ENCODE measurements at regions not wholly inside any gene's neighbourhood (a gene's known extent, or its start where the extent isn't known, plus 50 kb on each side); places are given as distances from the start of the nearest gene placed in this dataset.

DNA sequence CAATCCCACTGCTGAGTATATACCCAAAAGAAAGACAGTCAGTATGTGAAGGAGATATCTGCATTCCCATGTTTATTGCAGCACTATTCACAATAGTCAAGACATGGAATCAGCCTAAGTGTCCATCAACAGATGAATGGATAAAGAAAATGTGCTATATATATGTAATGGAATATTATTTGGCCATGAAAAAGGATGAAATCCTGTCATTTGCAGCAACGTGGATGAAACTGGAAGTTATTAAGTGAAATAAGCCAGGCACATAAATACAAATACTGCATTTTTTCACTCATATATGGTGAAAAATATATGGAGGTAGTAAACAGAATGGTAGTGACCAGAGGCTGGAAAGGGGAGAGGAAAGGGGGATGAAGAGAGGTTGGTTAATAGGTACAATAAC is 188.9 kb upstream of the SERP2 start:
- DNase-seq (ENCODE audit: low read depth), result no peak

DNA sequence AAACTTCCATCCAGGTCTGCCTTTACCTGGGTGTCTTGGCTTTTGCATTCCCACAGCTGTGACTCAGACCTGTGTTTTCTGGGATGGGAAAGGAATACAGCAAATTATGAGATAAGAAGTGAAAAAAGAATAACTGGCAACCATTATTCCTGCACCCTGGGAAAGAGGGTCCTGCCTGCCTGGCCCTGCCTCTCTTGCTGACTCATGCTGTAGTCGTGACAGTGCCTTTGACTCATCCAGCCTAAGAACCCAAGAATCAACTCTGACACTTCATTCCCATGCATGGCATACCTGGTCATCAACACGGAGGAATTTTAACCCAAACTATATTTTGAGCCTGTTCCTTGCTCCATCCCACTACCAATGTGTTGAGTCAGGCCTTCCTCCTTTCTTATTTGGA is 185.4 kb upstream of the SERP2 start:
- no peak for DNase-seq (ENCODE audit: low read depth)

DNA sequence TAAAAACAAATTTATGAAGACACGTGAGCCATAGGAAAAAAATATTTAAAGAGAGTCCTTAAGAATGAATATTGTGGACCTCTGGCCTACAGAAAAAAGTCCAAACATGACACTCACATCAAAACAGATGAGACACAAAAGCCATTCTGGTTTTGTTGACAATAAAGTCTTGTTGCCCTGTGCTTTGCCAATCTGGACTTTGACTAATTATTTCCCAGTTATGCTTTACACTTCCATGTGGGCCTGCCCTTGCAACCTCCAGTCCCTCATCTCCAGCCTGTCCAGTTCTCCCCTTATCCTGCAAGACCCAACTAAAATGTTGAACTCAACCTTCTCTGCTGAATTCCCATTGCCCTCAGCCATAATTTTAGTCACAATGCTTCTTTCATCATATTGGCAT is 184.5 kb upstream of the SERP2 start:
- no peak for DNase-seq (ENCODE audit: low read depth)

DNA sequence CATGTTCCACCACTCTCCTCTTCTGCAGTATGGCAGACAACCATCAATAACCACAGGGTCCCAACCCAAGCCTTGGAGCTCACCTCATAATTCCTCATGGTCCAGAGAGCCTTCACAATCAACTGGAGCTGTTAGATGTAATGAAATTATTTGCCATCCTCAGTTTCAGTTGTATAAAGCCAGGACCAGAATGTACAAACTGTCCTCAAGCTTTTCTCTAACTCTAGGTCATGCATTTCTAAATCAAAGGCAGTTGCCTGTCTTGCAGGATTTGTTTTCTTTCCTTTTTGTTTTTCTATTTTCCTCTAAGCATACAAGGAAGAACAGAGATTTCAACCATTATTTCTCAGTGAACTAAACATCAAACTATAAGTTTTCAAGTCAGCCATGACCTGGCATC is 182.5 kb upstream of the SERP2 start:
- DNase-seq (ENCODE audit: low read depth), result no peak

DNA sequence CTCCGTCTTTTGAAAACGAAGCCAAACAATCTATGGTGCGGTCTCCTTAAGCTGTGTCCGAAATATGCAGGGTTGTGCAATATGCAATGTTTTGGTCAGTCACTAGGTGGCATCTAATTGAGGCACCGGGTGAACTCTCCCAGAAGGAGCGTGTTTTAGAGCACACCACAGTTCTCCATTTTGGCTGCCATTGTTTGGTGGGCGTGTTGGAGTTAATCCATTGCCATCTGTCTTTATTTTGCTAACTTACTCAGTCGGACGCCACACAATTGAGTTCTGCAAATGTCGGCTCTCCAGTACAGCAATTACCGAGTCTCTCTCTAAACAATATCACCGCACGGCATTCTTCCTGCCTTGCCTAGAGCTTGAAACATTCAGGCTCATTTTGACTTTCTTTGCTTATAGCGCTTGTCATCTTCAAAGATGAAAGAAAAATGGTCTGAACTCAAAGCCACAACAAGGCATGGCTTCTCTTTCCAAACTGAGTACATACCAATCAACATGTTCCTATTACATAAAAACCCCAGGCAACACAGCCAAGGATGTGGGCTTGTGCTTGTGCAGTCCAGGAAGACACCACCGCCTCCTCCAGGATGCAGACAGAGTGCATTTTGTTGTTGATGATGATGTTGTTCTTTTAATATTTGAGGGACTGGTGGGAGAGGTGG is 182.0 kb upstream of the SERP2 start:
- no peak for DNase-seq (ENCODE audit: low read depth)

DNA sequence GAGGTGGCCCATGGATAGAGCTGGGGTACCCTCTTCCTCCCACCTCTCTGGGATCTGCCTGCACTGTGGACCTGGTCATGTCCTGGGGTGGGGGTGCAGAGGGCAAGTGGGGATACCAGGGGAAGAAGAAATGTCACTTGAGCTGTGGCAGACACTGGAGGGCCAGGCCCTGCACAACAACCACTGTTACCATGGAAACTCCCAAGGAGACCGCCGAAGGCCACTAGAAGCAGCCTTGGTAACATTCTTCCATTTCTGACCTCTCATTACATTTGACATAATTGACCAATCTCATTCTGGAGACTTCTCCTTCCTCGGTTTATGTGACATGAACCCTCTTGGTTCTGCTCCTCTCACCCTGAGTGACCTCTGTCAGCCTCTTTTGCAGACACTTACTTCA is 179.9 kb upstream of the SERP2 start:
- DNase-seq (ENCODE audit: low read depth), result no peak

DNA sequence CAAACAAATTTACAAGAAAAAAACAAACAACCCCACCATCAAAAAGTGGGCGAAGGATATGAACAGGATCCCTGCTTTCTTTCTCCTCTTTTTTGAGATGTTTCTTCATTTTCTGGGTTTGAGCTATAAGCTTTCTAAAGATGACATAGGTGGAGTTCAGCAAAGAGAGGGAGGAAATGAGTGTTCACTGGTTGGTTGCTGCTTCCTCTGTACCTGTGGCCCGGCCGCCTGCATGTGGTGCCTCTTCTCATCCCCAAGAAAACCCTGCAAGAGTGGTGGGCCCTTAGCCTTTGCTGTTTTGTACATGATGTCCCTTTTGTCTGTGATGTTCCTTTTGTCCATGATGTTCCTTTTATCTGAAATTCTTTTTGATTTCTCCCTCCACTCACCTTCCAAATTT is 178.4 kb upstream of the SERP2 start:
- no peak for DNase-seq (ENCODE audit: low read depth)

DNA sequence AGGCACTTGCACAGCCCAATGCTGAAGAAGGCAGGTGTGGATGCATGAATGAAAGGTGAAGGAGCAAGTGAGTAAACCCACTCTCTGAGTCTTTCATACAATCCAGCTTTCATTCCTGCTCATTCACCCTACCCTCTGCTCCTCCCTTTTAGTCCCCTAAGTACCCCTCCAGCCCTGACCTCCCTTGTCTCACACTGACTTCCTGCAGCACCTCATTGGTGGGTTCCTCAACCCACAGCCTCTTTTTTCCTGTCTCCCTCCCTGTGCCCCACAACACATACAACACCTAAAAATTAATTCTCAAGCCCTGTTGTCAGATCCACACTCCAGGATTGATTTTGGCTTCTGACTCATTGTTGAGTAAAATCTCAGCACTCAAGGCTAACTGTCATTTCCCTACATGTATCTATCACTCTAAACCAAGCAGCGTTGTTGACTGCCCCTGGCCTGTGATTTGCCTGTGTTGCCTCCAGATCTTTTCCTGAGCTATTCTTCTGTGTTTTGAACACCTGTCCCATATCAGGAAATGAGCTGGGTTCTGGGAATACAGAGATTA is 177.3 kb upstream of the SERP2 start:
- no peak for DNase-seq (ENCODE audit: low read depth)

DNA sequence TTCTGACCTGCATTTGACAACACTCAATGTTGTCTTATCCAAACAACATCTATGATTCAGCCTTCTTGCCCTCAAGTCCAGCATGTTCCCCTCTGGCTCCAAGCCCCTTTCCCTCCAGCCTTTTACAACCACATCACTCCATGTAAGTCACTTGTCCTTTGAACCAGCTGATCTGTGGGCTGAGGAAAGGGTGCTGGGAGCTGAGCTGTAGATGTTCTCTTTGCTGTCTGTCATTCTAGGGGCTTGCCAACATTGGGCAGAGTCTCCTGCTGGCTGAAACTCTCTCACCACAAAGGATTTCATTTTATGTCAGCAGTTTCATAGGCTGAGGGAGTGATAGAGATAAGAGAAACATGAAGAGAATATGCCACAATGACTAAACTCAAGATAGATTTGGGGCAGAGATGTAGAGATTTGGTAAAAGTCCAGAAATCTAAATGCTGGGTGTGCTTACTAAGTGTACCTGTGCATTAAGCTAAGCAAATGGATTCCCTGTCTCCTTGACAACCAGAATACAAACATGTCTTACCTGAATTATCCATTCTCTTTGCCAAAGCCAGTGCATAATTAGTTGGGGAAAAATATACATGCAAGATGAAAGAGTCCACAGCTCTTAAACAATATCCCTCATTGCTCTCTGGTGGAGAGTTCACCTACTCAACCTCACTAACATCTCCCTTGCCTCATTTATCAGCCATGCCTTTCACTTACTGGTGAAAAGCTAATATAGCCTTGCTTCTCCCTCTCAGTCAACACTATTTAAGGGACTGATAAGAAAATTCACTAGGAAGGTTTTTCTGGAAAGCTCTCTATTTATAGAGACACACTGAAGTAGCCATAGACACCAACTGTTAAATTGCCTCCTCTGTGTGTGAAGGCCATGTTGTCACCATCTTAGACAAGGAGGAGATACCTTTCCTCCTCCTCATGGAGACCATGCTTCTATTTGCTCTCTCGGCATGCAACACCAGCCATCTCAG is 175.5 kb upstream of the SERP2 start:
- DNase-seq (ENCODE audit: low read depth), result no peak

DNA sequence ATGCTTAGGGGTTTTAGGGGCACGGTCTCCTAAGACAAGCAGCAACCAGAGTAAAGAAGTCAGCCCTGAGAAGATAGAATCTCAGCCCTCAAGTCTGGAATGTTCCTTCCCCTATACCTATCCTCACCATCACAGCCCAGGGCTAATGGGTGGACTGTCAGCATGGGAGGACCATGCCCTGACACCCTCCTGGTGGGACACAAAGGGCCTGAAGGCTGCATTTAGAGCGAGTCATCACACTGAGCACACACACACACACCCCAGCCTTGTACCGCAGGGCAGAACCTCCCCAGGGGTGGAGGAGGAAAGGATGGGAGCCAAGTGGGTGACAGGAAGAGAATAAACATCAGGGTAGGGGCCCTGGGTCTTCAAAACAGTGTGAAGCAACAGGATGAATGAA is 174.8 kb upstream of the SERP2 start:
- DNase-seq (ENCODE audit: low read depth), result no peak

DNA sequence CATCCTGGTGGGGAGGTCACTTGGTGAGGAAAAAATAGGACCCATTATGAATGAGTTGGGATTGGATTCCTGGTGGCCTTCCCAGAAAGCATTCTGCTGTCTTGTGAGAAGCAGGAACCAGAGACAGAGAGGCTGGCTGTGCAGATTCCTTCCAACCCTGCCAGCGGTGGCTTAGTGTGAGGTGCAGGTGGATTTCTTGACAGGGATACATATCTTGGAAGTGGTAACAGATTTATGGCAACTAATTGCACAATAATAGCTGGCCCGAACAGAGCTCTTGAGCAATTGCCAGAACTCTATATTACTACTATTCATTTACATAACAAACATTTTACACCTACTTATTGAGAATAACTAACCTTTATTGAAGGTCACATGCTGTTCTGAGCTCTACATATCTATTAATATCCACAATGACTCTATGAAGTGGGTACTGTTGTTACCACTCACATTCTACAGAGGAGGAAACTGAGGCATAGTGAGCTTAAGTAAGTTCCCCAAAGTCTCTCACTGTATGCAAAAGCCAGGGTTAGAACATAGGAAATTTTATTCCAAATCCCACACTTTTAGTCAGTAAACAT is 173.9 kb upstream of the SERP2 start:
- DNase-seq (ENCODE audit: low read depth), result no peak

DNA sequence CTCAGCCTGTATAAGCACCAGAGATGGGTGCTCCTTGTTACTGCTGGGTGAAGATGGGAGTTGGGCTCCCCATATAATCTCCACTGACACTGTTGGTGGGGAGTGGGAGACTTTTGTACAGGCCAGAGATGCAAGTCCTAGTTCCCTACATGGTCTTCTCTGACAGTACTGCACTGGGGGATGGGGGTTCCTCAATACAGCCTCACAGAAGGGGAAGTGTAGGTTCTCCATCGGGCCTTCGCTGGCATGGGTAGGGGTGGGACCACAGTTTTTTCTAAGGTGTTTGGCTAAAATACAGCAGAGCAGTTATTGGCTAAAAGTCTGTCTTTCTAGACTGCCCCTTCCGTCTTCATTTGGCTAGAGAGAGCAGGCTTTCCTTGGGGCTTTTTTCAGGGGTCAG is 167.2 kb upstream of the SERP2 start:
- no peak for DNase-seq (ENCODE audit: low read depth)

DNA sequence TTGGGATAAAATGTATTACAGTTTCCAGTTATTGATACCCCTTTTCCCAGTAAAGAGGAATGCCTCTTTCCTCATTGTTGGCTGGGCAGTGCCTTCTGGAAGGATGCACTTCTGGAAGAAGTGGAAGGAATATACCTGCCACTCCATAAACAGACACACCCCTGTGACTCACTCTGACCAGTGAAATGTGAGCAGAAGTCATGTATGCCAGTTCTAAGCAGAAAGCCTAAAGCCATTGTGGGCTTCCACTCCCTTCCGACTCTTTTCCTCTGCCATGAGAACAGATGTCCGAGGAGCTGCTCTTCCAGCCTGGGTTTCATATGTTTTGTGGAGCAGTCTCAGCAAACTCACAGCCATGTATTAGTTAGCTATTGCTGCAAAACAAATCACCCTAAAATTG is 166.1 kb upstream of the SERP2 start:
- no peak for DNase-seq (ENCODE audit: low read depth)

DNA sequence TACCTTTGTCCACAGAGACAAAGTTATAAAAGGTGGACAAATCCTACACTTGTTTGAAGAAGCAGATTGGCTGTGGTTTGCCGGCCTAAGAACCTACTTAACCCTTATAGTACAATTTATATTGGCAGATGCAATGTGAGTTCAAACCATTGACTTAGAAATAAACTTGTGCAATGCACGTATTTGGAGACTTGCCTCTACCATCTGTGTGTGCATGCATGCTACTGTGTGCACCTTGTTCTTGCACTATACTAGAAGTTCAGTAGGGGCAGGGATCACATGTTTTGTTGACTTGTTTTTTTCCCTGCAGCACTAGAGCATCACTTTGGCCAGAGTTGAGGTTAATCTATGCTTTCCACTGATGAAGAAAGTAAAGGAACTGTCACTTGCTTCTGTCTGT is 163.1 kb upstream of the SERP2 start:
- DNase-seq (ENCODE audit: low read depth), result no peak

DNA sequence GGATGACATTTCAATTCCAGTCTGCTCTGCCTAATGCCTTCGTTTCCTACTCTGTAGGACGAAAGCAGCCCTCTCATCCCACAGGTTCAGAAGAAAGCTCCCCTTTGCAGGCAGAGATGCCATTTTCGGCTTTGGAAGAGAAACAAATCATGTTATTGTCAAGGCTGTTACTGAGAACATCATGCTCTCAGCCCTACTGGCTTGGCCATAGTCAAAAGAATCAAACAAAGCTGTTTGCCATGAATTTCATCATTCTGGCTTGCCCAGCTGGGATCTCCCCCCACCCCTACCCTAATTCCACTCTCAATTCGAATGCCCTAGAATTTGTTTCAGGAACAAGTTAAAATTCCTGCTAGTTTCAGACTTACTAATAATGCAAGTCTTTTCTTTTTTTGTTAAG is 162.3 kb upstream of the SERP2 start:
- no peak for DNase-seq (ENCODE audit: low read depth)

DNA sequence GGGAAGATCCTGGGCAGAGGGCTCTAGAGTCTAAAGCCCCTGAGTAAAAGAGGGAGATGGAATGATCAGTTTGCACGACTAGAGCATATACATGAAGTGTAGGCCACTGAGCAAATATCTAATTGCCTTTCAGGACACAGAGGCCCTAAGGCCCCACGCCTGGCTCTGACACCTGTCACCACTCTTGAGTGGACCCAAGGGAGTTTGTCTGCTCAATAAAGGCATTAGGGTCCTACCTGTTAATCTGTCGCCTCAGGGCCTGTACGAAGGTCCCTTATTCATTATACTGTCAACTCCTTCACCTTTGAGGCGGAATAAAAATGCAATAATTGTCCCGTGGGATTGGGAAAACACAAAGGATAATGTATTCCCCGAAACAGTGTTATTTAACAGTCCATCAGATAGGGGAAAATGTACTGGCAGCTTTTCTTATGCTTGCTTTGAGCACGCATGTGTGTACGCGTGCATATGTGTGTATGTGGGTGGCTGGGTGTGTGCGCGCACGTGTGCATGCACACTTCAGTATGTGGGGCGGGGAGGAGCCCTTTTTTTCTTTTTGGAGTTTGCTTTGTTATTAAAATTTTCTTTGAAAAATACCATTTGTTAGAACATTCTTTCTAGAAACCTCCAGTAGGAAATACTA is 161.8 kb upstream of the SERP2 start:
- DNase-seq (ENCODE audit: low read depth), result no peak

DNA sequence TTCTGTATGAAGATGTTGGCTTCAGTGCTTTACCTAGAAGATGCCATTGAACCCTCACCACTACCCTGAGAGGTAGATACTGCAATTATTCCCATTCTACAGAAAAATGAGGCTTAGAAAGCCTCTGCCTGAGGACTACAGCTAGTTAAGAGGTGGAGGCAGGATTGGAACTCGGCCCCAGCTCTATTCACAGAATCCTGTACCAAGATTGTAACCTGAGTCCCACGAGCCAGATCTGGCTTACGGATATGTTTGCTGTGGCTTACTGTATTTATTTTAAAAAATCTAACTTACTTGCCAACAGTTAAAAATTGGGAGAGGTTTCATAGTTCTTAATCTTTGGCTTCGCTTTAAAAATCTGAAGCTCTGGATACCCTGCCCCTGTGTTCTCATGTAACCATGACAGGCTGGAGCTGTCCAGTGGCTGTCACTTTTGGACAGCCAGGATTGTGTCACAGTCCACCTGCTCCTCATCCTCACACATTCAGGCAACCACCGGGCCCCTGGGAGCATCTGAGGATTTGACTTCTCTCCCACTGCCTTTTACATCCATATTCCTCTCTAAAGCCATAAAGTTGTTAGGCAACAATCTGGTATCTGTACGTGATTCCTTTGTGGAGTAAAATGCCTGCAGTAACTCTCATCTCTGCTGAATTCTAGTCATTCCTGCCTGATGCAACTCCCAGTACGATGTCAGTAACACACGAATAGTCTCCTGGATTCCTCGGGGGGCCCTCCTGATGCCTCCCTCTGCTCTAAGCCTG is 160.8 kb upstream of the SERP2 start:
- DNase-seq (ENCODE audit: low read depth), result no peak

DNA sequence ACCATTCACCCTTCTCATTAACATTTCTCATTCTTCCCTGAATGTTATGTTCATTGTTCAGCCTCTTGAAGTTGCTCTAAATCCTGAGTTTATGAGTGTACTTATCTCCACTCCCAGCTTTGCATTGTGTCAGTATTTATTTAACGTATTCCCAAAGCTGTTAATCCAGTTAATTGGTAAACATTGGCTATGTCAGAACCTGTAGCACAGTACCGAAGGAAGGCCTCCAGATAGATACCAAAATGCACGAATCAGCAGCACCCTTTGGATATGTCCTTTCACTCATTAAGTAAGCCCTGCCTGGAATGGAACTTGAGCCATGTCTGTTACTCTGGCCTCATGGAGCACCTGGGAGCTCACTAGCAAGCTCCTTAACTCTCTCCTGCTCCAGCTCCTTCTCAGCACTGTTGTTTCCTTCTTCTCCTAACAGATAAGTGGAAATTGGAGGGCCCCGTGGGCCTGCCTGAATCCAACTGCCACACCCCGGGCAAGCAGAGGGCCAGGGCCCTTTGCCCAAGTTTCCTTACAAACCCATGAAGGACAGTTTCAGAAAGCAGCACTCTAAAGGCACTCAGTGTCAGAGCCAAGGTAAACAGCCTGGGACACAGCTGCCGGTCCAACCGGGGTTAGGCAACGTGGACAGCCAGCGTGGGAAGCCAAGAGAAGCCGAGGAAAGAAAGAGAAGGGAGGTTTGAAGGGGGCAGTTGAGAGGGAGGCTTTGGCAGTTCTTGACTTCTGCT is 155.0 kb upstream of the SERP2 start:
- no peak for DNase-seq (ENCODE audit: low read depth)

DNA sequence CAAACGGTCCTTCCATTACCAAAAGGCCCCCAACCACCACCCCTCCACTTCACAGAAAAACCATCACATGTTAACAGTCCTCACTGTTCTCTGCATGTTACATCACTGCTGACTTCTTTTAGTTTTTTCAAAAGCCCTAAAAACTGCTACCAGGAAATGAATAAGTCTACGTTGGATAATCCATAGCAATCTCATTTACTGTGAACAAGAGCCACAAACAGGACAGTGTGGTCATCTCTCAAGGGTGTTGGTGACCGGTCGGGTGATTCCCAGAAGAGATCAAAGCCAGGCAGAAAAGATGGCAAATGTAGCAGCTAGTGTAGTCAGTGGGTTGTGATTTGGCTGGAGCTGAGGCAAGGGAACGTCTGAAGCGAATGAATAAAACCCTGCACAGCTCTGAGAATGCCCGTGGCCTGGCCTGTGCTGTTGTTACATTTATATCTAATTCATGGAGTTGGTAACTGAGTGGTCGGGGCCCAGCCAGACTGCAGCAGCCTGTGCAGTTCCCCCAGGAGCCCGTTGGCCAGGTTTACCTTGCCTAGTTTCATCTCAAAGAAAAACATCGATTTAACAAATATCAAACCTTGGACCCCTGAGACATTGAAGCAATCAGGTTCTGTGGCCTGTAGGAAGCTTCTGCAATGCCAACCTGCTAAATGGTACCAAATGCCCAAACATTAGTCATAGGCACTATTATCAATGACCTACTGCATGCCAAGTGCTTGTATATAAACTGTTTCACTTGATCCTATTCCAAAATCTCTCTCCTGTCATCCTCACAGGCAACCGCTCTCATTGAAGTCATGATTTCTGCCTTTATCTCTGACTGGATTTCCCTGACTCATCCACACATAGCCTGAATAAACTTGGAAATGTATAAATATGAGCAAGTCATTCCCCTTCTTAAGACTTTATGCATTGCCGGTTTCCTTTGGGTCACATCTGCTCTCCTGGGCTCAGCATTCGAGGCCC is 153.8 kb upstream of the SERP2 start:
- no peak for DNase-seq (ENCODE audit: low read depth)

DNA sequence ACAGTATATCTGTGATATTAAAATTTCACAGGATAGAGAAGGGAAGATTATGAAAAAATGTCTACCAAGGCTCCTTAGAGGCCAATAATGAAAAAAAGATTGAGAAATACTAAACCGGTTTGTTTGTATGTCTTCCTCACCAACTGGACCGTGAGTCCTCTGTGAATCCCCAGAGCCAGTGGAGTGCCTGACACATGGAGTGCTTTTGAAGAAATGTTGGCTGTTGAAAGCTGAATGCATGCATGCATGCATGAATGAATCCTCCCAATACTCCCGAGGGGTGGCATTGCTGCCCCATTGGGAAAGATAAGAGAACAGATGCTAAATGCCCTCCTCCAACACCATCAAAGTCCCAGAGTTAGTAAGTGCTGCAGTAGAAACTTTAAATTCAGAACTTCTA is 152.7 kb upstream of the SERP2 start:
- DNase-seq (ENCODE audit: low read depth), result no peak
